PC-3 (cell line): ENCODE measurements at regions not wholly inside any gene's neighbourhood (a gene's known extent, or its start where the extent isn't known, plus 50 kb on each side); places are given as distances from the start of the nearest gene placed in this dataset.

Experiments
- ATAC-seq: fragments of 200-7000 bp; cut with Tn5 transposase; 2 replicates; pipeline ENCODE4 v1.9.1; 2020; ENCODE audit warnings: mild to moderate bottlenecking, moderate library complexity
- BruUV-seq: library from RNA; stranded (reverse); fragments of 400-500 nt; replicated peaks from 2 replicates; lab custom pipeline; 2021; lab: Mats Ljungman, UMichigan
- CTCF ChIA-PET: fragments of 300-600 bp; sonication (Branson Sonifier 250); formaldehyde crosslinking; loops from one replicate; lab custom pipeline; 2022; ENCODE audit warnings: antibody characterized with exemption; lab: Charles Lee
- POLR2A ChIA-PET: fragments of 300-600 bp; sonication (Branson Sonifier 250); formaldehyde crosslinking; loops from one replicate; lab custom pipeline; 2022; ENCODE audit warnings: antibody characterized with exemption; ENCODE audit not compliant: unreplicated experiment; lab: Charles Lee
- DNase-seq: peaks from one replicate; pipeline ENCODE4 v3.0.0-alpha.2; 2015
- H2AFZ ChIP-seq: fragments of 300-600 bp; sonication (generic); 2 replicates; pipeline ENCODE4 v1.6.0; 2016; ENCODE audit warnings: antibody characterized with exemption, low read length
- H3F3A ChIP-seq: fragments of 300-600 bp; sonication (generic); one replicate; pipeline ENCODE4 v1.6.0; 2017; ENCODE audit warnings: antibody characterized with exemption, low read length, control low read depth, mild to moderate bottlenecking; ENCODE audit not compliant: unreplicated experiment
- H3K27ac ChIP-seq: fragments of 300-600 bp; sonication (generic); 2 replicates; pipeline ENCODE4 v1.5.1; 2016; ENCODE audit warnings: mild to moderate bottlenecking, low read length
- H3K27me3 ChIP-seq: fragments of 300-600 bp; sonication (generic); 2 replicates; pipeline ENCODE4 v1.6.1; 2016; ENCODE audit warnings: low read length, mixed read lengths
- H3K36me3 ChIP-seq: fragments of 300-600 bp; sonication (generic); 2 replicates; pipeline ENCODE4 v1.6.1; 2016; ENCODE audit warnings: low read depth, mixed run types, low read length, mixed read lengths
- H3K4me1 ChIP-seq: fragments of 300-600 bp; sonication (generic); 2 replicates; pipeline ENCODE4 v1.5.1; 2016; ENCODE audit warnings: low read length; ENCODE audit not compliant: insufficient read depth
- H3K4me2 ChIP-seq: fragments of 300-600 bp; sonication (generic); 2 replicates; pipeline ENCODE4 v1.6.0; 2016; ENCODE audit warnings: low read length
- H3K4me3 ChIP-seq: fragments of 300-600 bp; sonication (generic); 2 replicates; pipeline ENCODE4 v1.5.1; 2016; ENCODE audit warnings: mild to moderate bottlenecking, low read length, mixed read lengths
- H3K79me2 ChIP-seq: fragments of 300-600 bp; sonication (generic); 2 replicates; pipeline ENCODE4 v1.6.1; 2017; ENCODE audit warnings: low read length, mixed read lengths
- H3K9ac ChIP-seq: fragments of 300-600 bp; sonication (generic); 2 replicates; pipeline ENCODE4 v1.6.0; 2016; ENCODE audit warnings: mild to moderate bottlenecking, low read length
- H3K9me2 ChIP-seq: fragments of 300-600 bp; sonication (generic); replicated peaks from 2 replicates; pipeline ENCODE4 v1.6.1; 2016; ENCODE audit warnings: mixed run types, low read length, mixed read lengths
- H3K9me3 ChIP-seq: fragments of 300-600 bp; sonication (generic); 2 replicates; pipeline ENCODE4 v1.6.1; 2016; ENCODE audit warnings: low read length, mixed read lengths
- H4K20me1 ChIP-seq: fragments of 300-600 bp; sonication (generic); 2 replicates; pipeline ENCODE4 v1.6.1; 2016; ENCODE audit warnings: low read length, mixed read lengths
- EZH2 ChIP-seq: fragments of 300-600 bp; sonication (generic); IDR thresholded peaks from one replicate; pipeline ENCODE4 v1.6.1; 2017; ENCODE audit warnings: antibody characterized with exemption, mild to moderate bottlenecking, low read length; ENCODE audit not compliant: unreplicated experiment
- EZH2phosphoT487 ChIP-seq: fragments of 300-600 bp; sonication (generic); IDR thresholded peaks from 2 replicates; pipeline ENCODE4 v1.6.1; 2018; ENCODE audit warnings: mild to moderate bottlenecking, antibody characterized with exemption, low read length, borderline replicate concordance
- intact Hi-C: fragments of 100-400 bp; cut with micrococcal nuclease; formaldehyde crosslinking; loops from 2 replicates; pipeline ENCODE4 v1.9.0; 2023
- TF ChIP-seq, protein P1 (sequence below): fragments of 300-600 bp; sonication (generic); conservative IDR thresholded peaks from 2 replicates; pipeline ENCODE4 v1.5.1; 2017; ENCODE audit warnings: antibody characterized with exemption, low read depth, mild to moderate bottlenecking, low read length

DNA sequence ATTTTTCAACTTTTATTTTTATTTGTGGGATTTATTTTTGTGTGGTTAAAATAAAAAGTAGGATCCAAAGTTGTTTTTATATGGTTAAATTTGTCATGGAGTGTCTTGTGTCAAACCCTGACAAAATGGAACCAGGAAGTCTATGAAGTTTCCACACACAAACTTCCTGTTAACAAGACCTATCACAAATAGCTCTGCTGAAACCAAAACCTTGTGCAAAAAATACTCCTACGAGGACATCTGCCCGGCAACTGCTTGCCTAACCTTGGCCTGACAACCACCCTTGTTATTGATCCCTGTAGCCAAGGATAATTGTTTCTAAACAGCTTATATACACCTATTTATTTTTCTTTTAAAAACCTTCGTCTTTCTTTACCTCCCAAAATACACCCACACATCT, 389.6 kb downstream of the TRIB2 start:
- H3K36me3 ChIP-seq, result no peaks in the 10 kb centered on the region
- CTCF ChIA-PET, result no interaction called here
- no peak overlapping the region for H3K9ac ChIP-seq
- H3K27me3 ChIP-seq, result peaks cover 37% of the 10 kb centered on the region
- TF ChIP-seq EZH2 (no peak), EZH2phosphoT487 (no peak)
- TF ChIP-seq, protein P1, sequence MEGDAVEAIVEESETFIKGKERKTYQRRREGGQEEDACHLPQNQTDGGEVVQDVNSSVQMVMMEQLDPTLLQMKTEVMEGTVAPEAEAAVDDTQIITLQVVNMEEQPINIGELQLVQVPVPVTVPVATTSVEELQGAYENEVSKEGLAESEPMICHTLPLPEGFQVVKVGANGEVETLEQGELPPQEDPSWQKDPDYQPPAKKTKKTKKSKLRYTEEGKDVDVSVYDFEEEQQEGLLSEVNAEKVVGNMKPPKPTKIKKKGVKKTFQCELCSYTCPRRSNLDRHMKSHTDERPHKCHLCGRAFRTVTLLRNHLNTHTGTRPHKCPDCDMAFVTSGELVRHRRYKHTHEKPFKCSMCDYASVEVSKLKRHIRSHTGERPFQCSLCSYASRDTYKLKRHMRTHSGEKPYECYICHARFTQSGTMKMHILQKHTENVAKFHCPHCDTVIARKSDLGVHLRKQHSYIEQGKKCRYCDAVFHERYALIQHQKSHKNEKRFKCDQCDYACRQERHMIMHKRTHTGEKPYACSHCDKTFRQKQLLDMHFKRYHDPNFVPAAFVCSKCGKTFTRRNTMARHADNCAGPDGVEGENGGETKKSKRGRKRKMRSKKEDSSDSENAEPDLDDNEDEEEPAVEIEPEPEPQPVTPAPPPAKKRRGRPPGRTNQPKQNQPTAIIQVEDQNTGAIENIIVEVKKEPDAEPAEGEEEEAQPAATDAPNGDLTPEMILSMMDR, result no peak
- ATAC-seq, result no peak
- H3K4me2 ChIP-seq, result no peak overlapping the region
- POLR2A ChIA-PET, result no interaction called here
- no peaks in the 10 kb centered on the region for H3F3A ChIP-seq
- H3K4me1 ChIP-seq, result no peaks in the 10 kb centered on the region
- DNase-seq, result no peak
- intact Hi-C loops, result no loop called here
- no peaks in the 10 kb centered on the region for H3K9me2 ChIP-seq
- no peak overlapping the region for H3K27ac ChIP-seq
- H3K4me3 ChIP-seq, result no peak overlapping the region
- H3K9me3 ChIP-seq, result no peaks in the 10 kb centered on the region
- no TSS peak for BruUV-seq
- H3K79me2 ChIP-seq, result no peaks in the 10 kb centered on the region
- H4K20me1 ChIP-seq, result no peaks in the 10 kb centered on the region
- H2AFZ ChIP-seq, result no peak overlapping the region

DNA sequence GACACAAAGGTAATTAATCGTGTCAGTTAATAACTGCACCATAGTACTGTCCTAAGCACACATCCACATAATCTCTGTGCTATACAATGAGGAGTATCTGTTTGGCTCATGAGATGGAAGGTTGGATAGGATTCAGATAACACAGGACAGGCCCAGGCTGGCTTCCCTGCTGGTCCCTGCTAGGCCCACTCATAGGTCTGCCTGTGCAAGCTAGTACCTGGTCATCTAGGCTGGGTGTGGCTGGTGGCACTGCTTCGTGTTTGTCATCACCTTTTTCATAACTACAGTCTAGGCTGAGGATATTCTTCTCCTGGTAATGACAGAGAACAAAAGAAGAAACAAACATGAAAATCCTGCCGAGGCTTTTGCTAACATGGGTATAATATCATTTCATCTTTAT, 392.8 kb downstream of the TRIB2 start:
- Histone ChIP-seq H3K27me3 (peaks cover 17% of the 10 kb centered on the region), H3K9ac (no peak overlapping the region), H2AFZ (no peak overlapping the region), H3K4me1 (no peaks in the 10 kb centered on the region), H3F3A (no peaks in the 10 kb centered on the region), H3K4me3 (no peak overlapping the region), H3K4me2 (no peak overlapping the region), H3K79me2 (no peaks in the 10 kb centered on the region), H3K9me3 (no peaks in the 10 kb centered on the region), H3K27ac (no peak overlapping the region), H3K36me3 (no peaks in the 10 kb centered on the region), H3K9me2 (no peaks in the 10 kb centered on the region), H4K20me1 (no peaks in the 10 kb centered on the region)
- DNase-seq (no peak), ATAC-seq (no peak)
- intact Hi-C loops, result no loop called here
- POLR2A ChIA-PET, result no interaction called here
- no peak for TF ChIP-seq EZH2phosphoT487
- TF ChIP-seq, protein P1, result no peak
- BruUV-seq, result no TSS peak
- CTCF ChIA-PET, result no interaction called here

DNA sequence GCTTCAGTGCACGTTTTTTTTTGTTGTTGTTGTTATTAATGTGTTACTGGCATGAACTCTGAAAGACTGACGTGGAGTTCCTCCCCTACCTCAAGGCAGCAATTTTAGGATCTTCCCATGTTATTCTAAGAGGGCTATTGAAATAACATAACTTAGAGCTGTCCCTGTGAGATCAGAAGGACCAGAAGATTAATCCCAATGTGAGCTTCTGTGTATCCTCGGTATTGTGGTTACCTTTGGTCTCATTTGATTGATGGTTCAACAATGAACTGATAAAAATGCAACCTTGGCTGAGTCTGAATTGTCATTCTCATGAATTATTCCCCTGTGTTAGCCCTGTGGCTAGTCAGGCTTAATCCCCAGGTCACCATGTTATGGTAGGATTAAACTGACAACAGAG, 394.1 kb downstream of the TRIB2 start:
- H4K20me1 ChIP-seq, result no peaks in the 10 kb centered on the region
- intact Hi-C loops, result no loop called here
- ChIA-PET CTCF (no interaction called here), POLR2A (no interaction called here)
- TF ChIP-seq EZH2phosphoT487 (no peak), EZH2 (no peak)
- TF ChIP-seq, protein P1, result no peak
- no peaks in the 10 kb centered on the region for H3K79me2 ChIP-seq
- no peak overlapping the region for H3K4me3 ChIP-seq
- no peaks in the 10 kb centered on the region for H3K4me1 ChIP-seq
- ATAC-seq (no peak), DNase-seq (no peak)
- H3K9ac ChIP-seq, result no peak overlapping the region
- H2AFZ ChIP-seq, result no peak overlapping the region
- no TSS peak for BruUV-seq
- no peaks in the 10 kb centered on the region for H3K9me3 ChIP-seq
- H3K27ac ChIP-seq, result no peak overlapping the region
- no peaks in the 10 kb centered on the region for H3F3A ChIP-seq
- H3K27me3 ChIP-seq, result peaks cover 10% of the 10 kb centered on the region; the same call in 1 of the 2 replicates
- H3K36me3 ChIP-seq, result no peaks in the 10 kb centered on the region
- no peaks in the 10 kb centered on the region for H3K9me2 ChIP-seq
- H3K4me2 ChIP-seq, result no peak overlapping the region
